ENCODE measurements at regions not wholly inside any gene's neighbourhood (a gene's known extent, or its start where the extent isn't known, plus 50 kb on each side); places are given as distances from the start of the nearest gene placed in this dataset.
A peak's percentile ranks its signal among the peaks of the same experiment; 100 is the strongest.

- no peak for DNase-seq (ENCODE audit: low read depth)
These were observed 52.0 kb upstream of the OSBPL8 start for GRCh38 chr12:76611533-76611932.

GRCh38 chr12:76614364-76614763 is 54.8 kb upstream of the OSBPL8 start:
- DNase-seq (ENCODE audit: low read depth): no peak

- DNase-seq (ENCODE audit: low read depth): no peak
These were observed 58.5 kb upstream of the OSBPL8 start for GRCh38 chr12:76618031-76618430.

- DNase-seq (ENCODE audit: low read depth): peak; percentile 43
These were observed 62.0 kb upstream of the OSBPL8 start for GRCh38 chr12:76621582-76622024.

- no peak for DNase-seq (ENCODE audit: low read depth)
These were observed 62.8 kb upstream of the OSBPL8 start for GRCh38 chr12:76622351-76622750.

- DNase-seq (ENCODE audit: low read depth): no peak
These were observed 63.3 kb upstream of the OSBPL8 start for GRCh38 chr12:76622915-76623314.

GRCh38 chr12:76623931-76624330 is 64.4 kb upstream of the OSBPL8 start:
- no peak for DNase-seq (ENCODE audit: low read depth)

- no peak for DNase-seq (ENCODE audit: low read depth)
These were observed 68.0 kb upstream of the OSBPL8 start for GRCh38 chr12:76627346-76628135.

- no peak for DNase-seq (ENCODE audit: low read depth)
These were observed 69.2 kb upstream of the OSBPL8 start for GRCh38 chr12:76628745-76629144.

GRCh38 chr12:76631741-76632140 is 72.2 kb upstream of the OSBPL8 start:
- DNase-seq (ENCODE audit: low read depth): no peak

- DNase-seq (ENCODE audit: low read depth): no peak
These were observed 73.8 kb upstream of the OSBPL8 start for GRCh38 chr12:76633415-76633814.

- no peak for DNase-seq (ENCODE audit: low read depth)
These were observed 74.6 kb upstream of the OSBPL8 start for GRCh38 chr12:76634133-76634532.

GRCh38 chr12:76636121-76636692 is 76.6 kb upstream of the OSBPL8 start:
- DNase-seq (ENCODE audit: low read depth): no peak

GRCh38 chr12:76637807-76638206 is 78.2 kb upstream of the OSBPL8 start:
- no peak for DNase-seq (ENCODE audit: low read depth)

GRCh38 chr12:76639646-76640045 is 80.1 kb upstream of the OSBPL8 start:
- no peak for DNase-seq (ENCODE audit: low read depth)

GRCh38 chr12:76641073-76641472 is 81.5 kb upstream of the OSBPL8 start:
- no peak for DNase-seq (ENCODE audit: low read depth)

GRCh38 chr12:76641961-76642360 is 82.4 kb upstream of the OSBPL8 start:
- no peak for DNase-seq (ENCODE audit: low read depth)

- no peak for DNase-seq (ENCODE audit: low read depth)
These were observed 83.9 kb upstream of the OSBPL8 start for GRCh38 chr12:76643438-76643837.

- no peak for DNase-seq (ENCODE audit: low read depth)
These were observed 85.4 kb upstream of the OSBPL8 start for GRCh38 chr12:76644950-76645349.

- no peak for DNase-seq (ENCODE audit: low read depth)
These were observed 86.4 kb upstream of the OSBPL8 start for GRCh38 chr12:76645934-76646333.

- DNase-seq (ENCODE audit: low read depth): no peak
These were observed 86.8 kb upstream of the OSBPL8 start for GRCh38 chr12:76646366-76646765.

GRCh38 chr12:76649099-76649498 is 89.5 kb upstream of the OSBPL8 start:
- no peak for DNase-seq (ENCODE audit: low read depth)

GRCh38 chr12:76652402-76652801 is 92.8 kb upstream of the OSBPL8 start:
- no peak for DNase-seq (ENCODE audit: low read depth)

- no peak for DNase-seq (ENCODE audit: low read depth)
These were observed 93.8 kb upstream of the OSBPL8 start for GRCh38 chr12:76653342-76653741.
